LoVo (cell line): ENCODE measurements at regions not wholly inside any gene's neighbourhood (a gene's known extent, or its start where the extent isn't known, plus 50 kb on each side); places are given as distances from the start of the nearest gene placed in this dataset.
"Not testable (repeated sequence)": the region's sequence is repeated elsewhere in the genome, so short reads cannot be mapped to it uniquely, and the experiment has no call there.

Experiments used
- DNase-seq: peaks from one replicate; pipeline ENCODE4 v3.0.0-alpha.2; 2016; ENCODE audit warnings: low spot score

GRCh38 chr7:52584041-52584440, 451.4 kb upstream of the POM121L12 start:
- DNase-seq = no peak

- DNase-seq = not testable (repeated sequence)
Measured at GRCh38 chr7:52573141-52573540, 462.3 kb upstream of the POM121L12 start.

GRCh38 chr7:52571026-52571425, 464.4 kb upstream of the POM121L12 start:
- no peak for DNase-seq

- DNase-seq = no peak
Measured at GRCh38 chr7:52569151-52569550, 466.3 kb upstream of the POM121L12 start.

- DNase-seq = no peak
Measured at GRCh38 chr7:52565974-52566373, 469.5 kb upstream of the POM121L12 start.

- no peak for DNase-seq
Measured at GRCh38 chr7:52555805-52556204, 479.6 kb upstream of the POM121L12 start.

GRCh38 chr7:52547308-52547910, 488.0 kb upstream of the POM121L12 start:
- DNase-seq = peak; percentile 19

- DNase-seq = not testable (repeated sequence)
Measured at GRCh38 chr7:52541198-52541765, 494.2 kb upstream of the POM121L12 start.

- no peak for DNase-seq
Measured at GRCh38 chr7:52540041-52540440, 495.4 kb upstream of the POM121L12 start.

- no peak for DNase-seq
Measured at GRCh38 chr7:52539414-52539813, 496.0 kb upstream of the POM121L12 start.

- DNase-seq = no peak
Measured at GRCh38 chr7:52537051-52537450, 498.4 kb upstream of the POM121L12 start.

GRCh38 chr7:52525772-52526341, 509.6 kb upstream of the POM121L12 start:
- DNase-seq = no peak

- DNase-seq = no peak
Measured at GRCh38 chr7:52518869-52519268, 516.6 kb upstream of the POM121L12 start.

- no peak for DNase-seq
Measured at GRCh38 chr7:52512656-52513055, 522.8 kb upstream of the POM121L12 start.

GRCh38 chr7:52507546-52508255, 527.7 kb upstream of the POM121L12 start:
- no peak for DNase-seq

- no peak for DNase-seq
Measured at GRCh38 chr7:52506325-52506724, 529.1 kb upstream of the POM121L12 start.

- no peak for DNase-seq
Measured at GRCh38 chr7:52504561-52504960, 530.9 kb upstream of the POM121L12 start.

- DNase-seq = no peak
Measured at GRCh38 chr7:52502281-52502680, 533.2 kb upstream of the POM121L12 start.

GRCh38 chr7:52501696-52502095, 533.7 kb upstream of the POM121L12 start:
- no peak for DNase-seq

GRCh38 chr7:52500841-52501240, 534.6 kb upstream of the POM121L12 start:
- no peak for DNase-seq

- no peak for DNase-seq
Measured at GRCh38 chr7:52498366-52498765, 537.1 kb upstream of the POM121L12 start.

GRCh38 chr7:52486267-52486666, 549.2 kb upstream of the POM121L12 start:
- DNase-seq = no peak

- DNase-seq = no peak
Measured at GRCh38 chr7:52482076-52482475, 553.4 kb upstream of the POM121L12 start.
